ENCODE measurements at regions not wholly inside any gene's neighbourhood (a gene's known extent, or its start where the extent isn't known, plus 50 kb on each side); places are given as distances from the start of the nearest gene placed in this dataset.

GRCh38 chr2:238567067-238567855, 140.5 kb downstream of the ASB1 start:
- TF ChIP-seq CTCF (IDR thresholded peaks at IDR 0.05 in 4 of 5, conservative IDR thresholded peaks at IDR 0.05 in 1 of 5), result no peak
- no peak for TF ChIP-seq POLR2A (IDR thresholded peaks at IDR 0.05)
